ENCODE measurements at regions not wholly inside any gene's neighbourhood (a gene's known extent, or its start where the extent isn't known, plus 50 kb on each side); places are given as distances from the start of the nearest gene placed in this dataset.

- TF ChIP-seq CTCF (IDR thresholded peaks at IDR 0.05) (no peak), EP300 (IDR thresholded peaks at IDR 0.05) (no peak), POLR2AphosphoS5 (IDR thresholded peaks at IDR 0.05) (no peak), POLR2A (IDR thresholded peaks at IDR 0.05) (no peak)
These were observed 396.3 kb upstream of the FZD8 start for GRCh38 chr10:36038316-36038955.
